NCI-H226 (cell line): ENCODE measurements at regions not wholly inside any gene's neighbourhood (a gene's known extent, or its start where the extent isn't known, plus 50 kb on each side); places are given as distances from the start of the nearest gene placed in this dataset.
"Not testable (repeated sequence)": the region's sequence is repeated elsewhere in the genome, so short reads cannot be mapped to it uniquely, and the experiment has no call there.

Source experiments
- DNase-seq: peaks from one replicate; pipeline ENCODE4 v3.0.0-alpha.2; 2015

DNA sequence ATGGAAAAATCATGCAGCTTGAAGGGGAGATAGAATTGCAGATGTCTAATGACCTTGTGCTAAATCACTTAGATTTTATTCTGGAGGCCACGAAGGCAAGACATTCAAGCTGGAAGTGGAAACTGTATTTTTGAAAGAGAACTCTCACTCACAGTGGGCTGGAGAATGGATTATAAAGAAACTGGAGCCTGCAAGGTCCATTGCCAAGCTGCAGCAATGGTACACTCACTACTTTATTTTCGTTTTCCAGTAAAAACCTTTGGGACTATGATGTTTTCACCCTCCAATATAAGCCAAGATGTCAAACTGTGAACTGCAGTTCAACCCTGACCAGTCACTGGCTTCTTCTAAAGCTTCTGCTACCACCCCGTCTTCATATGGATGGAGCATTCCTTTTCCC is 62.0 kb downstream of the SKIDA1 start:
- DNase-seq: no peak

- no peak for DNase-seq
Measured at GRCh38 chr10:21458126-21458871, 67.2 kb downstream of the SKIDA1 start.

GRCh38 chr10:21456160-21456559 is 69.3 kb downstream of the SKIDA1 start:
- DNase-seq: no peak

GRCh38 chr10:21452203-21452602 is 73.3 kb downstream of the SKIDA1 start:
- DNase-seq: no peak

- DNase-seq: no peak
Measured at GRCh38 chr10:21449288-21449966, 76.1 kb downstream of the SKIDA1 start.

DNA sequence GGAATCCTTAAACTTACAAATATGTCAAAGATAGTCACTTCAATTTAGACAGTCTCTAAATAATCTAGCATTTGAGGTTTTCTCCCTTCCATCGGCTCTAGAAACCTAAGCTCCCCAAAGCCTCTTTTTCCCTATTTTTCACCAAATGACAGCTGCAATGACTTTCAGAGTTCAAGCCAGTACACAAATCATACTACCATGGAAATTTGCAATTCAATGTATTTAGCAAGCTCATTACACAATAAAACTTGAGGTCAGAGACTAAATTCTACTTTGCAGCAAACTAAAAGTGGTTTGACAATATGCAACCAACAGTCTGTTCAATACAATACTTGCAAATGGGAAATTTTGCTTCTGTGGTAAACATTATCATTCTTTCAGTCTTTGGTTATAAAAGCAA is 80.3 kb downstream of the SKIDA1 start:
- DNase-seq: no peak

DNA sequence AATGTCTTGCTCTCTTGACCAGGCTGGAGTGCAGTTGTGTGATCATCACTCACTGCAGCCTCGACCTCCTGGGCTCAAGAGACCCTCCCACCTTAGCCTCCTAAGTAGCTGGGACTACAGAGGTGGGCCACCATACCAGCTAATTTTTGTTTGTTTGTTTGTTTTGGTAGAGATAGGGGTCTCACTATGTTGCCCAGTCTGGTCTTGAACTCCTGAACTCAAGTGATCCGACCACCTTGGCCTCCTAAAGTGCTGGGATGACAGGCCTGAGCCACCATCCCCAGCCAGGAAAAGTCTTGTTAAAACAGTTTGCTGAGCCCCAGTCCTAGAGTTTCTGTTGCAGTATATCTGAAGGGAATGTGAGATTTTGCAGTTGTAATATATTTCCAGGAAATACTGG is 83.9 kb downstream of the SKIDA1 start:
- DNase-seq: no peak

DNA sequence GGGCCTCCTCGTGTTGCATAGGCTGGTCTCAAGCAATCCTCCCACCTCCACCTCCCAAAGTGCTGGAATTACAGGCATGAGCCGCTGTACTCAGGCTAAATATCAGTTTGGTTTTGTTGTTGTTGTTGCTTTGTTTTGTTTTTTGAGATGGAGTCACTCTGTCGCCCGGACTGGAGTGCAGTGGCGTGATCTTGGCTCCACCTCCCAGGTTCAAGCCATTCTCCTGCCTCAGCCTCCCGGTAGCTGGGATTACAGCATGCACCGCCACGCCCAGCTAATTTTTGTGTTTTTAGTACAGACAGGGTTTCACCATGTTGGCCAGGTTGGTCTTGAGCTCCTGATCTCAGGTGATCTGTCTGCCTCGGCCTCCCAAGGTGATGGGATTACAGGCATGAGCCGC is 86.6 kb downstream of the SKIDA1 start:
- DNase-seq: not testable (repeated sequence)

DNA sequence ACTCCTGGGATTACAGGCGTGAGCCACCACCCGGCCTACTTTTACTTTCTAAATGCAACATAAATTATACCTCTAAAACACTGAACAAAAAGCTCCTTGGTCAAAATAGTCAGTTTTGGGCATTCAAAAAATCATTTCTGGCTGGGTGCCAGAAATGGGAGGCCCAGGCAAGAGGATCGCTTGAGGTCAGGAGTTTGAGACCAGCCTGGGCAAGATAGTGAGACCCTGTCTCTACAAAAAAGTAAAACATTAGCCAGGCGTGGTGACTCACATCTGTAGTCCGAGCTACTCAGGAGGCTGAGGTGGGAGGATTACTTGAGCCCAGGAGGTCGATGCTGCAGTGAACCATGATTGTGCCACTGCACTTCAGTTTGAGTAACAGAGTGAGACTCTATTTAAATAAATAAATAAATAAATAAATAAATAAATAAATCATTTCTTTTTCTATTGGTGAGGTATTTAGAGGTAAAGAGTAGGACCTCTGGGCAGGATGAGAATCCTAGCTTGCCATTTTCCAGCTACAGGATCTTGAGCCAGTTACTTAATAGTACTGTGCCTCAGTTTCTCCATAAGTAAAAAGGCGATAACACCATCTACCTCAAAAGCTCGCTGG is 87.6 kb downstream of the SKIDA1 start:
- DNase-seq: no peak

- no peak for DNase-seq
Measured at GRCh38 chr10:21432266-21432665, 93.2 kb downstream of the SKIDA1 start.

GRCh38 chr10:21431799-21432198 is 93.7 kb downstream of the SKIDA1 start:
- DNase-seq: no peak

DNA sequence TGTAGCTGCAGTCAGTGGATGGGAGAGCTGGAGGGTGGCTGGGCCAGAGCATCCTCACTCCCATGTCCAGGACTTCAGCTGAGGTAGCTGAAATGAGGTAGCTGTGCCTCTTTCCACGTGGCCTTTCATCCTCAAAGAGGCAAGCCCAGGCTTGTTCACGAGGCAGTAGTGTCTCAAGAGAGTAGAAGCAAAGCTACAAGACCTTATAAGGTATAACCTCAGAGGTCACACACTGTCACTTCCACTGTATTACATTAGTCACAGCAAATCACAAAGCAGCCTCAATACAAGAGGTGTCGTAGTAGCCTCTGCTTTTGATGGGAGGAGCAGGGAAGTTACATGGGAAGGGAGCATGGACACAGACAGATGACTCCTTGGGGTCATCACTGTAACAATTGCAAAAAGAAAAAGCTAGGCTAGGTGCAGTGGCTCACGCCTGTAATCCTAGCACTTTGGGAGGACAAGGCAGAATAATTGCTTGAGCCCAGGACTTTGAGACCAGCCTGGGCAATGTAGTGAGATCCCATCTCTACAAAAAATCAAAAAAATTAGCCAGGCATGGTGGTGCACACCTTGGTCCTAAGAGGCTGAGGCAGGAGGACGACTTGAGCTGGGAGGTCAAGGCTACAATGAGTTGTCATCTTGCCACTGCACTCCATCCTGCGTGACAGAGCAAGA is 97.5 kb downstream of the SKIDA1 start:
- DNase-seq: no peak

DNA sequence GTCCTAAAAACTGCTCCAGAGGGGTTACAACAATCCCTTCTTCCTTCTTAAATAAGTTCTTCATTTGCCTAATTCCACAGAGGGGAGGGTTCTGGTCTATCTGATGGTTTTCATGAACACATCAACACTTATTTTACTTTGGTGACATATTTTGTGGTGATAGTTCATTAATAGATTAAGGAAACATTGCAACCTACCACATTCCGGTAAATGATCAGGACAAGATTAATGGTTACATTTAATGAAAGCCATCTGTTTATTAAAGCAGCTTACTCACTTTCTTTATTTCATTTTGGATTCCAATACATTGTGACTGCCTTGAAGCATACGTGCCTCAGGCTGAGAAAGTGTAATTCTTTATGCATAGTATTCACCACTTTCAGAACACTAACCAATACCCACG is 101.0 kb downstream of the SKIDA1 start:
- no peak for DNase-seq

DNA sequence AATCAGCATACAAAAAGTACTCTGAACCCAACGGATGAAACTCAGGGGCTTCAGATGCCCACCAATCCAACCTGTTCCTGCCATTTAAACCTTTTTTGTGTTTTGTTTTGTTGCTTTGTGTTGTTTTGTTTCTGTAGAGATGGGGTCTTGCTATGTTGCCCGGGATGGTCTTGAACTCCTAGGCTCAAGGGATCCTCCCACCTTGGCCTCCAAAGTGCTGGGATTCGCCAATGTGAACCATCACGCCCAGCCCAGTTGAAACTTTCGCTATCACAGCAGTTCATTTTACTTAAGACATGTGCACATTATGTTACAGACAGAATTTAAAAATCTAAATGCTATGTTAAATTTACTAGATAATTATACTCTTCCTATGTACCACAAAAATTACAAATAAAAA is 101.6 kb downstream of the SKIDA1 start:
- no peak for DNase-seq

- no peak for DNase-seq
Measured at GRCh38 chr10:21423338-21423737, 102.1 kb downstream of the SKIDA1 start.

DNA sequence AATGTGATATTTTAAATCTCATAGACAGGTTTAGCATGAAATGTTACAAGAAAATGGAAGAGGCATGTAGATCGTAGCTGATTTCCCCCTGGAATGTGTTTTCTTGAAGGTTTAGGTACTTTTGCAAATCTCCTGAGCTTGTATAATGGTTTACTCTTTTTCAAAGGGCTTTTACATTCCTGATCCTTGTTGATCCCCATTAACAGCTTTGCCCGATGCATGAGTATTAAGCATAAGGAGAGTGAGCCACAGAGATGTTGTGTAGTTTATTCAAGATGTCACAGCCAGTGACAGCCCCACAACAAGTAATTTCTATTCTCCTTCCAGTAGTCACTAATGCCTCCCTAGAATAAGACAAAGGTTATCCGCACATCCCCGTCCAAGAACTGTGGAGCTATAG is 103.7 kb downstream of the SKIDA1 start:
- DNase-seq: no peak

GRCh38 chr10:21421016-21421415 is 104.5 kb downstream of the SKIDA1 start:
- no peak for DNase-seq

DNA sequence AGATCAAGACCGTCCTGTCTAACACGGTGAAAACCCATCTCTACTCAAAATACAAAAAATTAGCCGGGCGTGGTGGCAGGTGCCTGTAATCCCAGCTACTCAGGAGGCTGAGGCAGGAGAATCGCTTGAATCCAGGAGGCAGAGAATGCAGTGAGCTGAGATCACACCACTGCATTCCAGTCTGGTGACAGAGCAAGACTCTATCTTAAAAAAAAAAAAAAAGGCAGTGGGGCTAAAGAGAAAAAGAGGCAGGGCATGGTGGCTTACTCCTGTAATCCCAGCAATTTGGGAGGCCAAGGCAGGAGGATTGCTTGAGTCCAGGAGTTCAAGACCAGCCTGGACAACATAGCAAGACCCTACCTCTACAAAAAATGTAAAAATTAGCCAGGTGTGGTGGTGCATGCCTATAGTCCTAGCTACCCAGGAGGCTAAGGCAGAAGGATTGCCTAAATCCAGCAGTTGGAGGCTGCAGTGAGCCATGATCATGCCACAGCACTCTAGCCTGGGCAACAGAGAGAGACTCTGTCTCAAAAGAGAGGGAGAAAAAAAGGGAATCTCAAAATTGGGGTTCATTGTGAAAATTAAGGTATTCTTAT is 106.4 kb downstream of the SKIDA1 start:
- DNase-seq: peak; percentile 53

DNA sequence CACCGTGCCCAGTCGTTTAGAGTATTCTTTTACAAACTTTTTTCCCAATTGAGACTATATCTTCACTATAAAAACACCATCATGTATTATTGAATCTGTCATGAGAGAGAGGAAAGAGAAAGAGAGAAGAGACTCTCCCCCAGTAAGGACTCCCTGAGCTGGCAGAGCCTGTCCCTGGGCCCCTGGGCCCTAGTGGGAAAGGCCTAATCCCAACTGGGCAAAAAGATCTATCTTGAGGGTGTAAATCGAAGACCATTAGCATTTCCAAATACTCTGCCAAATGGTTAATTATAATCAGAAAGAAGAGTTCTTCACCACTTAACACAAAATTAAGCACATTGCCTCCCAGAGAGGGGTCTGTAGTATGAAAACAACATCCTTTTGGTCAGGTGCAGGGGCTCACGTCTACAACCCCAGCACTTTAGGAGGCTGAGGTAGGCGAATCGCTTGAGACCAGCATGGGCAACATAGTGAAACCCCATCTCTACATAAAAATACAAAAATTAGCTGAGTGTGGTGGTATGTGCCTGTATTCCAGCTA is 108.2 kb downstream of the SKIDA1 start:
- DNase-seq: no peak

- DNase-seq: no peak
Measured at GRCh38 chr10:21413680-21414079, 111.8 kb downstream of the SKIDA1 start.

- DNase-seq: no peak
Measured at GRCh38 chr10:21413268-21413667, 112.2 kb downstream of the SKIDA1 start.

DNA sequence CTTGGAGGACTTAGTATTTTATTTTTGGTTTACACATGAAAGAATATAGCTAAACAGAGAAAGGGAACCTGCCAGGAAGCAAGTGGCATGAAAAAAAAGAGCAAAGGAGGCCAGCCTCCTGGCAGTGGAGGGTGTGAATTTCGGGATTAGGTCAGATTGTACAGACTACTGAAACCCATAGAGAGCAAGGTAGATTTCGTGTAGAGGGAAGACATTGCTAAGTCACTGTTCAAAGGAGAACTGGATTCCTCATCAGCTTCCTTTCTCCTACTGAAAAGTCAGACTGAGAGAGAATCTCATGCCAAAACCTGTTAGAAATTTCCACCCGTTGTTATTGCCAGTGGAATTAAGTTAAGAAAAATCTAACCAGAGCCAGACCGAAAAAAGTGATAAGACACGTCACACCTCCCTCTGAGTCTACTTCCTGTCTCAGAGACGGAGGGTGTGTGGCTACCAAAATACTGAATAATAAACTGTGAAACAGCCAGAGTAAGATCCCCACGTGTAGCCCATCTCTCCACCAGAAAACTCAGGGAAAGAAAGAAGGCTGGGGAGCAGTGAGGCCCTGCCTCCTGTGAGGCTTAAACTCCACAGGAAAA is 118.8 kb downstream of the SKIDA1 start:
- peak; percentile 76 for DNase-seq

DNA sequence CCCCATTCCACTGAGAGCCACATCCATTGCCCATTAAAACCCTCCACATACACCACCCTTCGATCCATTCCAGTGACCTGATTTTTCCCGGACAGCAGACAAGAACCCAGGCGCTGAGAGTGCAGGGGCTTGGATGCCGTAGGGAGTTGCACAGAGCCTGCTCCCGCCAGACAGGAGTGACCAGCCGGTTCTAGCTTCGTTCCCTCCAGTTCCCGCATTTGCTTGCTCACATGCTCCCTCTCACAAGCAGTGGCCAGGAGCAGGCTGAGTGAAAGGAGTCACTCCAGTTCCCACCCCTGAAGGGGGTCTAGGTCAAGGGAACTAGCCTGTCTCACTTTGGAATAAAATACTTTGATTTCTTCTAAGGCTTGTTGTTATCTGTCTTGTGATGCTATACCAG is 119.5 kb downstream of the SKIDA1 start:
- no peak for DNase-seq
